ENCODE measurements at regions not wholly inside any gene's neighbourhood (a gene's known extent, or its start where the extent isn't known, plus 50 kb on each side); places are given as distances from the start of the nearest gene placed in this dataset.

GRCh38 chr1:118692143-118692542 lies 296.0 kb downstream of the TBX15 start:
- TF ChIP-seq BHLHE40 (IDR thresholded peaks at IDR 0.05; ENCODE audit: low read depth, low read length) (no peak), MAFK (IDR thresholded peaks at IDR 0.05; ENCODE audit: low read depth, low read length) (no peak)
- intact Hi-C loops (cut with micrococcal nuclease), result no loop called here
- no peak overlapping the region for H2AFZ ChIP-seq (replicated peaks; ENCODE audit: low read length, poor library complexity)
- no peak overlapping the region for H2BK20ac ChIP-seq (ENCODE audit: low read depth, low read length)
- no peak overlapping the region for H3K4me2 ChIP-seq (ENCODE audit: low read depth, low read length)
- no peak overlapping the region for H4K5ac ChIP-seq (ENCODE audit: low read depth, low read length)
- no peak overlapping the region for H3K9ac ChIP-seq (ENCODE audit: low read depth, low read length)
- no peak overlapping the region for H2BK5ac ChIP-seq (ENCODE audit: low read depth, low read length, poor library complexity, severe bottlenecking)
- ChIA-PET POLR2A (ENCODE audit: unreplicated experiment) (no interaction called here), CTCF (no interaction called here)
- no peak overlapping the region for H3K27ac ChIP-seq (ENCODE audit: insufficient read depth, low read length)
- no peaks in the 10 kb centered on the region for H3K27me3 ChIP-seq (ENCODE audit: control insufficient read depth, insufficient read depth, low read length)
- no peaks in the 10 kb centered on the region for H3K9me3 ChIP-seq (ENCODE audit: control insufficient read depth, insufficient read depth, low read length)
- DNase-seq (no peak), ATAC-seq (ENCODE audit: low read depth) (no peak)
- no peak overlapping the region for H3K4ac ChIP-seq (ENCODE audit: low read depth, low read length)
- no peaks in the 10 kb centered on the region for H4K20me1 ChIP-seq (ENCODE audit: insufficient read depth, low read length)
- no peaks in the 10 kb centered on the region for H3K9me1 ChIP-seq (ENCODE audit: insufficient read depth, low read length)
- H3K79me1 ChIP-seq (ENCODE audit: low read depth in 1 of 2, low read length in 2 of 2), result no peaks in the 10 kb centered on the region
- no peak overlapping the region for H3K18ac ChIP-seq (ENCODE audit: low read depth, low read length)
- H2BK120ac ChIP-seq (ENCODE audit: low read depth, low read length), result no peak overlapping the region
- no peak overlapping the region for H3K56ac ChIP-seq (ENCODE audit: extremely low read depth, insufficient read depth, low read length)
- H2AK9ac ChIP-seq (replicated peaks; ENCODE audit: low read depth, low read length, poor library complexity), result no peak overlapping the region
- no peak overlapping the region for H3K4me3 ChIP-seq (ENCODE audit: insufficient read depth, low read depth, low read length)
- no peak overlapping the region for H3K14ac ChIP-seq (replicated peaks; ENCODE audit: low read depth, low read length)
- no peak overlapping the region for H4K8ac ChIP-seq (ENCODE audit: low read depth in 2 of 2, low read length in 2 of 2)
- no peaks in the 10 kb centered on the region for H3K4me1 ChIP-seq (ENCODE audit: control insufficient read depth, insufficient read depth, low read length)
- H3K23ac ChIP-seq (ENCODE audit: low read depth, low read length), result no peak overlapping the region
- no CpG with 5 or more reads among the region's 1 CpG for WGBS, 2 experiments (ENCODE audit: extremely low coverage in 2 of 2, insufficient read length in 1 of 2)
- H2AK5ac ChIP-seq (ENCODE audit: low read depth, low read length), result no peak overlapping the region
- no peak overlapping the region for H4K91ac ChIP-seq (ENCODE audit: insufficient read depth, low read depth, low read length)
- in situ Hi-C loops (cut with MboI; ENCODE audit: low sequenced_read_pairs), result no loop called here
- H3K36me3 ChIP-seq (ENCODE audit: control insufficient read depth, insufficient read depth, low read length), result no peaks in the 10 kb centered on the region
- no TSS peak for BruUV-seq (replicated peaks)
- dilution Hi-C loops (cut with HindIII; ENCODE audit: low sequenced_read_pairs, unreplicated experiment), result no loop called here
- no peak overlapping the region for H2BK15ac ChIP-seq (ENCODE audit: low read depth, low read length)
